Left cardiac atrium (tissue), 4 donors: ENCODE measurements at regions not wholly inside any gene's neighbourhood (a gene's known extent, or its start where the extent isn't known, plus 50 kb on each side); places are given as distances from the start of the nearest gene placed in this dataset.
A peak's percentile ranks its signal among the peaks of the same experiment; 100 is the strongest.

ENCODE experiments used
- ATAC-seq, 2 donors: fragments of 200-7000 bp; cut with Tn5 transposase; one replicate each; pipeline ENCODE4 v1.9.1; 2020; ENCODE audit warnings: mild to moderate bottlenecking in 2 of 2, moderate library complexity in 2 of 2
- DNase-seq: peaks from one replicate; pipeline ENCODE4 v3.0.0-alpha.2; 2020
- intact Hi-C, 2 donors: fragments of 100-400 bp; cut with DNase I; formaldehyde crosslinking; loops; one replicate each; pipeline versions ENCODE4 v1.14.1 to v1.15.1; 2022 to 2023
- donor health status: DM: no; HTN: yes; CAD: no.
- donor health status: DM: no; HTN: yes; CAD: no; lungs with severe emphysema.
- donor health status: DM: yes; HTN: yes; CAD: no.
- donor health status: Dilated cardiomyopathy.

- intact Hi-C loops, result no loop called here
- ATAC-seq (no peak), DNase-seq (no peak)
Observed at GRCh38 chr14:94963051-94963450, 193.1 kb upstream of the GSC start.

- no peak for ATAC-seq
- intact Hi-C loops, result no loop called here
- no peak for DNase-seq
Observed at GRCh38 chr14:94962166-94962575, 192.3 kb upstream of the GSC start.

- ATAC-seq, result no peak
Observed at GRCh38 chr14:94961386-94962165, 191.7 kb upstream of the GSC start.

GRCh38 chr14:94960285-94961001 is 190.5 kb upstream of the GSC start:
- intact Hi-C loops, result no loop called here
- DNase-seq, result no peak
- peak; percentile 35 to 58 for ATAC-seq

More at GRCh38 chr14:94961386-94962165, 191.7 kb upstream of the GSC start:
- intact Hi-C loops, result no loop called here
- DNase-seq, result no peak

- ATAC-seq (no peak), DNase-seq (no peak)
- intact Hi-C loops, result no loop called here
Observed at GRCh38 chr14:94953541-94954260, 183.8 kb upstream of the GSC start.

GRCh38 chr14:94952097-94952496 is 182.2 kb upstream of the GSC start:
- DNase-seq (no peak), ATAC-seq (no peak)
- intact Hi-C loops, result no loop called here

GRCh38 chr14:94946244-94946643 is 176.3 kb upstream of the GSC start:
- DNase-seq (no peak), ATAC-seq (no peak)
- intact Hi-C loops, result no loop called here

GRCh38 chr14:94945615-94946014 is 175.7 kb upstream of the GSC start:
- intact Hi-C loops, result no loop called here
- DNase-seq, result no peak
- ATAC-seq, result no peak

GRCh38 chr14:94944636-94945258 is 174.8 kb upstream of the GSC start:
- DNase-seq (no peak), ATAC-seq (no peak)
- intact Hi-C loops, result no loop called here

GRCh38 chr14:94942601-94943000 is 172.7 kb upstream of the GSC start:
- no peak for DNase-seq
- intact Hi-C loops, result no loop called here
- no peak for ATAC-seq

- intact Hi-C loops, result no loop called here
- DNase-seq, result no peak
- no peak for ATAC-seq
Observed at GRCh38 chr14:94941311-94941710, 171.4 kb upstream of the GSC start.

- ATAC-seq (no peak), DNase-seq (no peak)
- intact Hi-C loops, result no loop called here
Observed at GRCh38 chr14:94940263-94940993, 170.5 kb upstream of the GSC start.

- DNase-seq (no peak), ATAC-seq (no peak)
- intact Hi-C loops, result no loop called here
Observed at GRCh38 chr14:94938016-94938415, 168.1 kb upstream of the GSC start.

GRCh38 chr14:94936901-94937685 is 167.2 kb upstream of the GSC start:
- DNase-seq (peak; percentile 55), ATAC-seq (peak; percentile 61 to 66)
- intact Hi-C loops, result no loop called here

- intact Hi-C loops, result no loop called here
- peak; percentile 90 for ATAC-seq
- peak; percentile 78 for DNase-seq
Observed at GRCh38 chr14:94936401-94936892, 166.5 kb upstream of the GSC start.

GRCh38 chr14:94935706-94936300 is 165.9 kb upstream of the GSC start:
- ATAC-seq (no peak), DNase-seq (no peak)
- intact Hi-C loops, result no loop called here

GRCh38 chr14:94934276-94934810 is 164.4 kb upstream of the GSC start:
- DNase-seq, result no peak
- ATAC-seq, result no peak
- intact Hi-C loops, result no loop called here
